LoVo (cell line): ENCODE measurements at regions not wholly inside any gene's neighbourhood (a gene's known extent, or its start where the extent isn't known, plus 50 kb on each side); places are given as distances from the start of the nearest gene placed in this dataset.

Experiments
- DNase-seq: peaks from one replicate; pipeline ENCODE4 v3.0.0-alpha.2; 2016; ENCODE audit warnings: low spot score

- no peak for DNase-seq
Observed at GRCh38 chr5:117497601-117498000, 923.0 kb upstream of the SEMA6A start.

GRCh38 chr5:117496801-117497200 lies 922.2 kb upstream of the SEMA6A start:
- DNase-seq, result no peak

GRCh38 chr5:117494188-117494587 lies 919.6 kb upstream of the SEMA6A start:
- DNase-seq, result no peak

- no peak for DNase-seq
Observed at GRCh38 chr5:117488976-117489500, 914.4 kb upstream of the SEMA6A start.

GRCh38 chr5:117487556-117487955 lies 912.9 kb upstream of the SEMA6A start:
- no peak for DNase-seq

- peak; percentile 76 for DNase-seq
Observed at GRCh38 chr5:117486879-117487391, 912.3 kb upstream of the SEMA6A start.

- DNase-seq, result no peak
Observed at GRCh38 chr5:117486261-117486660, 911.6 kb upstream of the SEMA6A start.

- peak; percentile 23 for DNase-seq
Observed at GRCh38 chr5:117475919-117476318, 901.3 kb upstream of the SEMA6A start.

- DNase-seq, result no peak
Observed at GRCh38 chr5:117473165-117473564, 898.5 kb upstream of the SEMA6A start.

GRCh38 chr5:117463881-117464570 lies 889.4 kb upstream of the SEMA6A start:
- DNase-seq, result no peak

- no peak for DNase-seq
Observed at GRCh38 chr5:117461966-117462365, 887.3 kb upstream of the SEMA6A start.

GRCh38 chr5:117461403-117461802 lies 886.8 kb upstream of the SEMA6A start:
- no peak for DNase-seq

- DNase-seq, result no peak
Observed at GRCh38 chr5:117457656-117458055, 883.0 kb upstream of the SEMA6A start.

GRCh38 chr5:117456866-117457470 lies 882.3 kb upstream of the SEMA6A start:
- DNase-seq, result no peak

- DNase-seq, result peak; percentile 84
Observed at GRCh38 chr5:117455236-117456233, 880.9 kb upstream of the SEMA6A start.

GRCh38 chr5:117454716-117455212 lies 880.1 kb upstream of the SEMA6A start:
- peak; percentile 82 for DNase-seq

- no peak for DNase-seq
Observed at GRCh38 chr5:117436846-117437245, 862.2 kb upstream of the SEMA6A start.

- DNase-seq, result no peak
Observed at GRCh38 chr5:117435203-117435602, 860.6 kb upstream of the SEMA6A start.

- DNase-seq, result no peak
Observed at GRCh38 chr5:117434254-117434653, 859.6 kb upstream of the SEMA6A start.

- no peak for DNase-seq
Observed at GRCh38 chr5:117433818-117434217, 859.2 kb upstream of the SEMA6A start.

- DNase-seq, result no peak
Observed at GRCh38 chr5:117431091-117431490, 856.5 kb upstream of the SEMA6A start.

GRCh38 chr5:117425163-117425562 lies 850.5 kb upstream of the SEMA6A start:
- DNase-seq, result no peak
